AG04449 (cell line): ENCODE measurements at regions not wholly inside any gene's neighbourhood (a gene's known extent, or its start where the extent isn't known, plus 50 kb on each side); places are given as distances from the start of the nearest gene placed in this dataset.

Experiments
- CTCF ChIA-PET: fragments of 350-600 bp; formaldehyde crosslinking; extraction: SDS; loops from one replicate; lab custom pipeline; 2021; ENCODE audit warnings: antibody characterized with exemption; lab: Yijun Ruan, JAX
- POLR2A ChIA-PET: fragments of 400-600, 350-600 bp; formaldehyde crosslinking; extraction: SDS; loops from one replicate; lab custom pipeline; 2020; ENCODE audit warnings: antibody characterized with exemption, inconsistent platforms; lab: Yijun Ruan, JAX
- DNase-seq: peaks from one replicate; pipeline ENCODE4 v3.0.0-alpha.2; 2010; ENCODE audit warnings: low read depth, low spot score
- H3K4me3 ChIP-seq: 2 replicates; pipeline ENCODE4 v1.5.1; 2011; ENCODE audit warnings: low read depth, mild to moderate bottlenecking, control low read depth, low read length
- TF ChIP-seq, protein P1 (sequence below): IDR thresholded peaks from one replicate; pipeline ENCODE4 v1.5.1; 2011; ENCODE audit warnings: mild to moderate bottlenecking, moderate library complexity, low read length, control low read depth, inconsistent platforms; ENCODE audit not compliant: insufficient read depth; ENCODE audit errors: missing control alignments

DNA sequence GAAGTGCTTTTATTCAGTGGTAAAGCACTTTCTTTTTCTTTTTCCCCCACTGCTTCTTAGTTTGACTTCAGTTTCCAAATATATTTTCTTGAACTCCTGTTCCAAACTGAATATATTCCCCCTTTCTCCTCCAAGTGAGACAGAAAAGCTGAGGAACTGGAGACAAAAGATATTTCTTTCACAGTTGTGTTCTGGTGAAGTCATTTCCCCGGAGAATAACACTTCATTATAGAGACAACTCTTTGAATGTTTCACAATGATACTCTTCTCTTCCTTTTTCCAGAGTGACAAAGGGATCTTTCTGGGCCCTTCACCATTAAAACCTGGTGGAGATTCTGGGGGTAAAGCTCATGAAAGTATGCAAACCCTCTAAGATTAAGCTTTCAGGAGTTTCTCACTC lies 860.8 kb upstream of the SLITRK5 start:
- H3K4me3 ChIP-seq, result no peak overlapping the region
- CTCF ChIA-PET, result no interaction called here
- POLR2A ChIA-PET, result no interaction called here

DNA sequence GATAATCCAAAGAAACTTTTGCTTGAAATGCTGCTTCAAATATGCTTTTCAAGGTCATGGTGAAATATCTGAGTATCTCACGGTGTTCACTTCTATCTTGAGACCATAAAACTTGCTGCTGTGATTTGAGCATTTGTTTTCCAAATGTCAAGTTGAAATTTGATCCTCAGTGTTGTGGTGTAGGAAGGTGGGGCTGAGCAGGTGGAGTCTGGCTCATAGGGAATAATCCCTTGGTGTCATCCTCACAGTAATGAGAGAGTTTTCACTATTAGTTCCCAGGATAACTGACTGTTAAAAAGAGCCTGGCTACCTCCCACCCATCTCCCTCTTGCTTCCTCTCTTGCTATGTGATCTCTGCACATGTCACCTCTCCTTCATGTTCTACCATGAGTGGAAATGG lies 858.0 kb upstream of the SLITRK5 start:
- H3K4me3 ChIP-seq, result no peak overlapping the region
- CTCF ChIA-PET, result no interaction called here
- DNase-seq, result no peak
- POLR2A ChIA-PET, result no interaction called here
- TF ChIP-seq, protein P1, sequence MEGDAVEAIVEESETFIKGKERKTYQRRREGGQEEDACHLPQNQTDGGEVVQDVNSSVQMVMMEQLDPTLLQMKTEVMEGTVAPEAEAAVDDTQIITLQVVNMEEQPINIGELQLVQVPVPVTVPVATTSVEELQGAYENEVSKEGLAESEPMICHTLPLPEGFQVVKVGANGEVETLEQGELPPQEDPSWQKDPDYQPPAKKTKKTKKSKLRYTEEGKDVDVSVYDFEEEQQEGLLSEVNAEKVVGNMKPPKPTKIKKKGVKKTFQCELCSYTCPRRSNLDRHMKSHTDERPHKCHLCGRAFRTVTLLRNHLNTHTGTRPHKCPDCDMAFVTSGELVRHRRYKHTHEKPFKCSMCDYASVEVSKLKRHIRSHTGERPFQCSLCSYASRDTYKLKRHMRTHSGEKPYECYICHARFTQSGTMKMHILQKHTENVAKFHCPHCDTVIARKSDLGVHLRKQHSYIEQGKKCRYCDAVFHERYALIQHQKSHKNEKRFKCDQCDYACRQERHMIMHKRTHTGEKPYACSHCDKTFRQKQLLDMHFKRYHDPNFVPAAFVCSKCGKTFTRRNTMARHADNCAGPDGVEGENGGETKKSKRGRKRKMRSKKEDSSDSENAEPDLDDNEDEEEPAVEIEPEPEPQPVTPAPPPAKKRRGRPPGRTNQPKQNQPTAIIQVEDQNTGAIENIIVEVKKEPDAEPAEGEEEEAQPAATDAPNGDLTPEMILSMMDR, result no peak

More for the DNA sequence above, 860.8 kb upstream of the SLITRK5 start:
- no peak for DNase-seq
- TF ChIP-seq, protein P1, result no peak

DNA sequence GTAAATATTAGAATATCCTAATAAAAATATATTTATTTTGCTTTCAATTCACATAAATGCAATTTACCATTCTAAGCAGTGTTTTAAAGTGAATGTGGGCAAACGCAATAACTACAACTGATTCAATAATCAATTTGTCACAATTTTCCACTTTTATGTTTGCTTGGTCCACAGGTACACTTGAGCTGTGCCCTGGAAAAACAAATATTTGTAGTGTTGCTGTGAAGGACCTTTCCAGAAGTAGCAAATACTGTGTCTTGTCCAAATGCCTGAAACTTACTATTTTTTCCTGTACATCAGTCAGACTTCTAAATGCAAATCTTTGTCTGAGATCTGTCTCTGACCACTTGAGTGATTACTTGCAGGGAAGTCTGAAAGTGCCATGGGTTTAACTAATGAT lies 845.8 kb upstream of the SLITRK5 start:
- no peak for DNase-seq
- ChIA-PET POLR2A (no interaction called here), CTCF (no interaction called here)
- TF ChIP-seq, protein P1, result no peak
- no peak overlapping the region for H3K4me3 ChIP-seq

DNA sequence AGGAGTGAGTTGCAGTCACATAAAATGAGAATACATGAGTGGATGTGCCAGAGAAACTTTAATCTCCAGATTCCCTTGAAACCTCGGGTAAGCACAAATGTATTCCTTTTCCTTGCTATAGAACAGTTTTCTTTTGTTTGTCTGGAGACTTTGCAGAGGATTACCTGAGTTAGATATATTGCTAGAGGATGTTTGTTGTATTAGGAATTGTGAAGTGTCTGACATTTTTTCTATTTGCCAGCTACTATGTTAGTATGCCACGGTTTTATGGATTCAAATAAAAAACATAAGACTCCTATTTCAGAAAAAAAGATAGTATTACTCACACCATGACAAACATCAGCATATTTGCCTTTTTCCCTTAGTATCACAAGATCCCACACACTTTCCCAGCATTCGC lies 844.9 kb upstream of the SLITRK5 start:
- no peak for DNase-seq
- CTCF ChIA-PET, result no interaction called here
- POLR2A ChIA-PET, result no interaction called here
- no peak overlapping the region for H3K4me3 ChIP-seq
- TF ChIP-seq, protein P1, result no peak

DNA sequence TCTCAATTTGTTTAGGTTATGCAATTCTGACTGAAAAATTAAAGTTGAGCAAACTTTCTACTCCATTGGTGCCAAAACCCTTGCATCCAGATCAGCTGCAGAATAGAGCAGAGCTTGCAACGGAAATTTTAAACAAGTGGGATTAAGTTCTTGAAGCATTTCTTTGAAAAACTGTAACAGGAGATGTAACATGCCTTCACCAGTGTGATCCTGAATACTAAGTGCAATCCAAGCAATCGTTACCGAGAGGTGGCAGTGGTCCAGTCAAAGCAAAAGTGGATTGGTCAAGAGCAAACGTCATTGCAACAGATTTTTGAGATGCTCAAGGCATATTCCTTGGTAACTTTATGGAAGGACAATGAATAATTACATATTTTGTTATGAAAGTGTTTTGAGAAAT lies 841.1 kb upstream of the SLITRK5 start:
- ChIA-PET CTCF (no interaction called here), POLR2A (no interaction called here)
- TF ChIP-seq, protein P1, result no peak
- H3K4me3 ChIP-seq, result no peak overlapping the region
- DNase-seq, result no peak

DNA sequence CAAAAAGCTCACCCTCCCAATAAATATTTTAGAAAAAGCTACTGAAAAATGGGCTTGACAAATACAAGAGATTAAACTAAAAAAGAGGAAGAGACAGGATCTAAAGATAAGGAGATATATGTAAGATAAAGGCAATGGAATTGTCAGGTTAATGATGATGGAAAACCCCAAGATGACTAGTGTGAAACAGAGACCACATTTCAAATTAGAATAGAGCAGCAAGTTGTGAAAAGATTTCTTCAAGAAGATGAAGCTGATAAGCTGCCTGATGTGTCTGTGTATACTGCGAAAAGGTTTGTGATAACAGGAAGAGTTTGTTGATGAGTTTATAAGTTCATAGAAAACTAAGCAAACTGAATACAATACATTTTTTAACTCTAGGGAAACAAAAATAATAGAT lies 840.1 kb upstream of the SLITRK5 start:
- H3K4me3 ChIP-seq, result no peak overlapping the region
- DNase-seq, result no peak
- CTCF ChIA-PET, result no interaction called here
- TF ChIP-seq, protein P1, result no peak
- POLR2A ChIA-PET, result no interaction called here
